ENCODE measurements at regions not wholly inside any gene's neighbourhood (a gene's known extent, or its start where the extent isn't known, plus 50 kb on each side); places are given as distances from the start of the nearest gene placed in this dataset.
"Not testable (repeated sequence)": the region's sequence is repeated elsewhere in the genome, so short reads cannot be mapped to it uniquely, and the experiment has no call there.

GRCh38 chr2:113374857-113375256 lies 62.6 kb upstream of the ZNG1B start:
- not testable (repeated sequence) for TF ChIP-seq CTCF, POLR2A (IDR thresholded peaks at IDR 0.05)

All from body of pancreas (tissue), 4 donors.